Activated T-helper 1 cell treated with Interleukin-2 at 50 U/mL for 16 hours (primary cell): ENCODE measurements at regions not wholly inside any gene's neighbourhood (a gene's known extent, or its start where the extent isn't known, plus 50 kb on each side); places are given as distances from the start of the nearest gene placed in this dataset.
"Not testable (repeated sequence)": the region's sequence is repeated elsewhere in the genome, so short reads cannot be mapped to it uniquely, and the experiment has no call there.

ENCODE experiments used
- DNase-seq: peaks from one replicate; pipeline ENCODE4 v3.0.0-alpha.2; 2020; ENCODE audit warnings: low read depth

GRCh38 chr12:47610686-47611252 is 95.1 kb downstream of the RPAP3 start:
- DNase-seq, result no peak

- DNase-seq, result no peak
These were observed 96.0 kb downstream of the RPAP3 start for GRCh38 chr12:47609806-47610205.

- not testable (repeated sequence) for DNase-seq
These were observed 97.2 kb downstream of the RPAP3 start for GRCh38 chr12:47608671-47609070.

- DNase-seq, result no peak
These were observed 101.5 kb downstream of the RPAP3 start for GRCh38 chr12:47604221-47604873.

GRCh38 chr12:47602949-47603558 is 102.8 kb downstream of the RPAP3 start:
- DNase-seq, result no peak

GRCh38 chr12:47602325-47602724 is 103.5 kb downstream of the RPAP3 start:
- no peak for DNase-seq

GRCh38 chr12:47601071-47601470 is 104.8 kb downstream of the RPAP3 start:
- DNase-seq, result no peak

GRCh38 chr12:47591795-47592194 is 114.0 kb downstream of the RPAP3 start:
- DNase-seq, result no peak

GRCh38 chr12:47591361-47591791 is 114.5 kb downstream of the RPAP3 start:
- no peak for DNase-seq

GRCh38 chr12:47590771-47591360 is 115.0 kb downstream of the RPAP3 start:
- DNase-seq, result no peak

- DNase-seq, result no peak
These were observed 118.7 kb downstream of the RPAP3 start for GRCh38 chr12:47586952-47587669.

- no peak for DNase-seq
These were observed 120.3 kb downstream of the RPAP3 start for GRCh38 chr12:47585507-47585906.

- no peak for DNase-seq
These were observed 127.0 kb downstream of the RPAP3 start for GRCh38 chr12:47578836-47579235.

GRCh38 chr12:47577206-47577989 is 128.4 kb downstream of the RPAP3 start:
- no peak for DNase-seq

GRCh38 chr12:47576289-47576945 is 129.4 kb downstream of the RPAP3 start:
- no peak for DNase-seq

GRCh38 chr12:47574252-47575021 is 131.4 kb downstream of the RPAP3 start:
- DNase-seq, result no peak

GRCh38 chr12:47573146-47573659 is 132.6 kb downstream of the RPAP3 start:
- DNase-seq, result no peak

GRCh38 chr12:47570151-47570550 is 135.7 kb downstream of the RPAP3 start:
- no peak for DNase-seq

GRCh38 chr12:47562201-47562600 is 143.6 kb downstream of the RPAP3 start:
- DNase-seq, result no peak

- no peak for DNase-seq
These were observed 144.1 kb downstream of the RPAP3 start for GRCh38 chr12:47561746-47562145.
